SK-N-SH treated with all-trans-retinoic acid at 6 μM for 48 hours (cell line): ENCODE measurements at regions not wholly inside any gene's neighbourhood (a gene's known extent, or its start where the extent isn't known, plus 50 kb on each side); places are given as distances from the start of the nearest gene placed in this dataset.

Experiments used
- ATAC-seq: fragments of 200-7000 bp; cut with Tn5 transposase; 3 replicates; pipeline ENCODE4 v1.9.1; 2020; ENCODE audit warnings: mild to moderate bottlenecking, moderate library complexity
- ARNTL ChIP-seq: fragments of 450-650 bp; formaldehyde crosslinking; IDR thresholded peaks from 2 replicates; pipeline ENCODE4 v1.5.0; 2020; ENCODE audit warnings: low read depth, mild to moderate bottlenecking, moderate library complexity, borderline replicate concordance
- BACH2 ChIP-seq: fragments of 250-450 bp; sonication (Bioruptor Pico); IDR thresholded peaks from 2 replicates; pipeline ENCODE4 v1.9.0; 2021; ENCODE audit warnings: mild to moderate bottlenecking, borderline replicate concordance
- CSDC2 ChIP-seq: fragments of 250-450 bp; sonication (Bioruptor Pico); IDR thresholded peaks from 2 replicates; pipeline ENCODE4 v1.5.0; 2020; ENCODE audit warnings: mild to moderate bottlenecking, moderate library complexity
- ESRRG ChIP-seq: fragments of 250-450 bp; sonication (Bioruptor Pico); IDR thresholded peaks from 2 replicates; pipeline ENCODE4 v1.6.1; 2021; ENCODE audit warnings: mild to moderate bottlenecking
- ISL1 ChIP-seq: fragments of 250-450 bp; sonication (Bioruptor Pico); IDR thresholded peaks from 2 replicates; pipeline ENCODE4 v2.1.2; 2022; ENCODE audit warnings: mild to moderate bottlenecking, moderate library complexity
- OSR1 ChIP-seq: fragments of 250-450 bp; sonication (Bioruptor Pico); IDR thresholded peaks from 2 replicates; pipeline ENCODE4 v1.8.0; 2022; ENCODE audit warnings: moderate library complexity, mild to moderate bottlenecking, inconsistent platforms
- PPARA ChIP-seq: fragments of 250-450 bp; sonication (Bioruptor Pico); IDR thresholded peaks from 2 replicates; pipeline ENCODE4 v1.5.0; 2020; ENCODE audit warnings: mild to moderate bottlenecking, borderline replicate concordance
- RARB ChIP-seq: fragments of 250-450 bp; sonication (Bioruptor Pico); IDR thresholded peaks from 2 replicates; pipeline ENCODE4 v1.8.0; 2021; ENCODE audit warnings: mild to moderate bottlenecking, moderate library complexity
- SNAI2 ChIP-seq: fragments of 250-450 bp; sonication (Bioruptor Pico); IDR thresholded peaks from 2 replicates; pipeline ENCODE4 v1.5.0; 2020; ENCODE audit warnings: mild to moderate bottlenecking, moderate library complexity
- TCF4 ChIP-seq: fragments of 250-450 bp; sonication (Bioruptor Pico); IDR thresholded peaks from 2 replicates; pipeline ENCODE4 v1.8.0; 2021; ENCODE audit warnings: mild to moderate bottlenecking, moderate library complexity, borderline replicate concordance
- TOX ChIP-seq: fragments of 250-450 bp; sonication (Bioruptor Pico); IDR thresholded peaks from 2 replicates; pipeline ENCODE4 v1.8.0; 2021; ENCODE audit warnings: mild to moderate bottlenecking, moderate library complexity, borderline replicate concordance
- ZC3H10 ChIP-seq: fragments of 250-450 bp; sonication (Bioruptor Pico); IDR thresholded peaks from 2 replicates; pipeline ENCODE4 v1.5.1; 2021; ENCODE audit warnings: mild to moderate bottlenecking, moderate library complexity
- ZFP3 ChIP-seq: fragments of 250-450 bp; sonication (Bioruptor Pico); IDR thresholded peaks from 2 replicates; pipeline ENCODE4 v1.5.0; 2020; ENCODE audit warnings: mild to moderate bottlenecking, moderate library complexity
- ZFP30 ChIP-seq: fragments of 450-650 bp; formaldehyde crosslinking; IDR thresholded peaks from 2 replicates; pipeline ENCODE4 v1.5.0; 2022; ENCODE audit warnings: mild to moderate bottlenecking, moderate library complexity
- ZNF565 ChIP-seq: fragments of 450-650 bp; formaldehyde crosslinking; conservative IDR thresholded peaks from 2 replicates; pipeline ENCODE4 v1.5.0; 2020; ENCODE audit warnings: low read depth, mild to moderate bottlenecking, moderate library complexity
- ZNF70 ChIP-seq: fragments of 450-650 bp; formaldehyde crosslinking; IDR thresholded peaks from 2 replicates; pipeline ENCODE4 v1.5.0; 2020; ENCODE audit warnings: mild to moderate bottlenecking, moderate library complexity
- ZNF8 ChIP-seq: fragments of 450-650 bp; formaldehyde crosslinking; IDR thresholded peaks from 2 replicates; pipeline ENCODE4 v1.5.0; 2020; ENCODE audit warnings: mild to moderate bottlenecking, moderate library complexity
- TF ChIP-seq, protein P1 (sequence below): fragments of 250-450 bp; sonication (Bioruptor Pico); IDR thresholded peaks from 2 replicates; pipeline ENCODE4 v1.8.0; 2021; ENCODE audit warnings: low read depth, mild to moderate bottlenecking, moderate library complexity, borderline replicate concordance
- TF ChIP-seq, protein P2 (sequence below): fragments of 250-450 bp; sonication (Bioruptor Pico); IDR thresholded peaks from 2 replicates; pipeline ENCODE4 v1.5.1; 2020; ENCODE audit warnings: low read depth, mild to moderate bottlenecking, moderate library complexity
- TF ChIP-seq, protein P3 (sequence below): fragments of 250-450 bp; sonication (Bioruptor Pico); IDR thresholded peaks from 2 replicates; pipeline ENCODE4 v1.5.1; 2021; ENCODE audit warnings: mild to moderate bottlenecking, moderate library complexity
- TF ChIP-seq, protein P4 (sequence below): fragments of 250-450 bp; sonication (Bioruptor Pico); IDR thresholded peaks from 2 replicates; pipeline ENCODE4 v1.5.0; 2020; ENCODE audit warnings: mild to moderate bottlenecking, moderate library complexity
- TF ChIP-seq, protein P5 (sequence below): fragments of 250-450 bp; sonication (Bioruptor Pico); IDR thresholded peaks from 2 replicates; pipeline ENCODE4 v1.8.0; 2020; ENCODE audit warnings: mild to moderate bottlenecking, moderate library complexity, borderline replicate concordance

DNA sequence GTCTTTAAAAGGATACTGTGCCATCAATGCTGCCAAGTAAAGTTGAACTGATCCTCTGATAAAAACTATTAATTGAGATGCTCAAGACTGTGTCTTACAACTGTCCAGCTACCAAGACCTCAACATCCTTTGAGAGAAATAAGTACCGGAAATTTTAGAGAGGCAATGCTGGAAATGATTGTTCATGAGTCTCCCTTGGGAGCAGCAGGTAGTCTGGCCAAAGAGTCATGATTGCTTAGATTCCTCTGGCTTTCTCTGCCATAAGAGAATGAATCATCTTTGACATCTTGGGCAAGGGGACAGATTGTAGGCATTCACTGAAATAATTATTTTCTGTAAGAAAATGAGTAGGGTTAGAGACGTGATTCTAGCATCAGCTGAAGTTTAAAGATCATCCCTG lies 466.6 kb upstream of the DAB2 start:
- no peak for TF ChIP-seq PPARA (CRISPR knock-in tag)
- no peak for TF ChIP-seq ZFP3 (CRISPR knock-in tag)
- TF ChIP-seq RARB (CRISPR knock-in tag), result no peak
- TF ChIP-seq OSR1, result no peak
- no peak for ATAC-seq

DNA sequence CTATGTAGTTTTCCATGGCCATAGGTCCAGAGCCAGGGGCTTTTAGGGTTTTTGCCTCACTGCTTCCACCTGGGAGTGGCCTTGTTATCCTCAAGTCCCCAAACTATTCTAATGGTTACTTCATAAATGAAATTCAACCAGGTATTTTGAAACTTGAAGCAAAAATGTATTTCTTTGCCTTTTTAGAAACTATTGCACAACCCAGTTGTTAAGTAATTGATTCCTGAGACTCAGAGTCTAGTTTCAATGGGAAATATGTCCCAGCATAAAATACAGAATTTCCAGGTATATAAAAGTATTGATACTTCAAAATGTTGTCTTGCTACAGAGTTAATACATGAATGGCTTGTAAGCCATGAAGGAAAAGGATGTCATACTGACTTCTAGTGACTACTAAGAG lies 456.2 kb upstream of the DAB2 start:
- TF ChIP-seq PPARA (CRISPR knock-in tag), result no peak
- TF ChIP-seq ZFP3 (CRISPR knock-in tag), result no peak
- TF ChIP-seq ARNTL (CRISPR knock-in tag), result no peak
- TF ChIP-seq TCF4 (CRISPR knock-in tag), result no peak
- TF ChIP-seq RARB (CRISPR knock-in tag), result no peak
- TF ChIP-seq, protein P1, sequence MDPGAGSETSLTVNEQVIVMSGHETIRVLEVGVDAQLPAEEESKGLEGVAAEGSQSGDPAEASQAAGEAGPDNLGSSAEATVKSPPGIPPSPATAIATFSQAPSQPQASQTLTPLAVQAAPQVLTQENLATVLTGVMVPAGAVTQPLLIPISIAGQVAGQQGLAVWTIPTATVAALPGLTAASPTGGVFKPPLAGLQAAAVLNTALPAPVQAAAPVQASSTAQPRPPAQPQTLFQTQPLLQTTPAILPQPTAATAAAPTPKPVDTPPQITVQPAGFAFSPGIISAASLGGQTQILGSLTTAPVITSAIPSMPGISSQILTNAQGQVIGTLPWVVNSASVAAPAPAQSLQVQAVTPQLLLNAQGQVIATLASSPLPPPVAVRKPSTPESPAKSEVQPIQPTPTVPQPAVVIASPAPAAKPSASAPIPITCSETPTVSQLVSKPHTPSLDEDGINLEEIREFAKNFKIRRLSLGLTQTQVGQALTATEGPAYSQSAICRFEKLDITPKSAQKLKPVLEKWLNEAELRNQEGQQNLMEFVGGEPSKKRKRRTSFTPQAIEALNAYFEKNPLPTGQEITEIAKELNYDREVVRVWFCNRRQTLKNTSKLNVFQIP, result no peak
- no peak for TF ChIP-seq ZNF70
- TF ChIP-seq, protein P2, sequence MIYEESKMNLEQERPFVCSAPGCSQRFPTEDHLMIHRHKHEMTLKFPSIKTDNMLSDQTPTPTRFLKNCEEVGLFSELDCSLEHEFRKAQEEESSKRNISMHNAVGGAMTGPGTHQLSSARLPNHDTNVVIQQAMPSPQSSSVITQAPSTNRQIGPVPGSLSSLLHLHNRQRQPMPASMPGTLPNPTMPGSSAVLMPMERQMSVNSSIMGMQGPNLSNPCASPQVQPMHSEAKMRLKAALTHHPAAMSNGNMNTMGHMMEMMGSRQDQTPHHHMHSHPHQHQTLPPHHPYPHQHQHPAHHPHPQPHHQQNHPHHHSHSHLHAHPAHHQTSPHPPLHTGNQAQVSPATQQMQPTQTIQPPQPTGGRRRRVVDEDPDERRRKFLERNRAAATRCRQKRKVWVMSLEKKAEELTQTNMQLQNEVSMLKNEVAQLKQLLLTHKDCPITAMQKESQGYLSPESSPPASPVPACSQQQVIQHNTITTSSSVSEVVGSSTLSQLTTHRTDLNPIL (CRISPR knock-in tag), result no peak
- TF ChIP-seq CSDC2 (CRISPR knock-in tag), result no peak
- no peak for TF ChIP-seq ESRRG (CRISPR knock-in tag)
- no peak for TF ChIP-seq BACH2 (CRISPR knock-in tag)
- no peak for TF ChIP-seq ZFP30
- TF ChIP-seq ZNF8 (CRISPR knock-in tag), result no peak
- TF ChIP-seq ZC3H10 (CRISPR knock-in tag), result no peak
- no peak for TF ChIP-seq ISL1 (CRISPR knock-in tag)
- no peak for TF ChIP-seq SNAI2 (CRISPR knock-in tag)
- TF ChIP-seq, protein P3, sequence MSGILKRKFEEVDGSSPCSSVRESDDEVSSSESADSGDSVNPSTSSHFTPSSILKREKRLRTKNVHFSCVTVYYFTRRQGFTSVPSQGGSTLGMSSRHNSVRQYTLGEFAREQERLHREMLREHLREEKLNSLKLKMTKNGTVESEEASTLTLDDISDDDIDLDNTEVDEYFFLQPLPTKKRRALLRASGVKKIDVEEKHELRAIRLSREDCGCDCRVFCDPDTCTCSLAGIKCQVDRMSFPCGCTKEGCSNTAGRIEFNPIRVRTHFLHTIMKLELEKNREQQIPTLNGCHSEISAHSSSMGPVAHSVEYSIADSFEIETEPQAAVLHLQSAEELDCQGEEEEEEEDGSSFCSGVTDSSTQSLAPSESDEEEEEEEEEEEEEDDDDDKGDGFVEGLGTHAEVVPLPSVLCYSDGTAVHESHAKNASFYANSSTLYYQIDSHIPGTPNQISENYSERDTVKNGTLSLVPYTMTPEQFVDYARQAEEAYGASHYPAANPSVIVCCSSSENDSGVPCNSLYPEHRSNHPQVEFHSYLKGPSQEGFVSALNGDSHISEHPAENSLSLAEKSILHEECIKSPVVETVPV (CRISPR knock-in tag), result no peak
- no peak for ATAC-seq

DNA sequence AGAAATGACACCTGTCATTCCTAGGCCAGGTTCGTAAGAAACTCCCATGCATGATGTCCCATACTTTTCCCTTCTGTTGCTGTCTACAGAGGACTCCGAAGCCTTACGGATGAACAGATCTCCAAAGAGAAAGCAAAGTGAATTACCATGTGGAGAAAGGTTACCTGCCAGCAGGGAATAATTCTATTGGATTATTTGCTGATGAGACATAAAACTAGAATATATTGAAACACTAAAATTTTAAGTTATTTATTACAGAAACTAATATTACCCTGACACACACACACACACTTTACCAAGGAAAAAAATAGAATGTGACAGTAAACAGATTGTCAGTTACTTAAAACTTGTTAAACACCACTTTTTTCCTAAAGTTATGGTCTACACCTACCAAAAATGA lies 452.7 kb upstream of the DAB2 start:
- ATAC-seq, result no peak
- TF ChIP-seq ZFP3 (CRISPR knock-in tag) (no peak), TOX (CRISPR knock-in tag) (no peak), CSDC2 (CRISPR knock-in tag) (no peak), ISL1 (CRISPR knock-in tag) (no peak), TCF4 (CRISPR knock-in tag) (no peak), ZNF8 (CRISPR knock-in tag) (no peak), ZNF70 (no peak), RARB (CRISPR knock-in tag) (no peak), ARNTL (CRISPR knock-in tag) (no peak), ZFP30 (no peak), ZNF565 (CRISPR knock-in tag) (no peak), OSR1 (no peak)
- TF ChIP-seq, protein P1, result no peak
- TF ChIP-seq, protein P3 (CRISPR knock-in tag), result no peak
- TF ChIP-seq, protein P4, sequence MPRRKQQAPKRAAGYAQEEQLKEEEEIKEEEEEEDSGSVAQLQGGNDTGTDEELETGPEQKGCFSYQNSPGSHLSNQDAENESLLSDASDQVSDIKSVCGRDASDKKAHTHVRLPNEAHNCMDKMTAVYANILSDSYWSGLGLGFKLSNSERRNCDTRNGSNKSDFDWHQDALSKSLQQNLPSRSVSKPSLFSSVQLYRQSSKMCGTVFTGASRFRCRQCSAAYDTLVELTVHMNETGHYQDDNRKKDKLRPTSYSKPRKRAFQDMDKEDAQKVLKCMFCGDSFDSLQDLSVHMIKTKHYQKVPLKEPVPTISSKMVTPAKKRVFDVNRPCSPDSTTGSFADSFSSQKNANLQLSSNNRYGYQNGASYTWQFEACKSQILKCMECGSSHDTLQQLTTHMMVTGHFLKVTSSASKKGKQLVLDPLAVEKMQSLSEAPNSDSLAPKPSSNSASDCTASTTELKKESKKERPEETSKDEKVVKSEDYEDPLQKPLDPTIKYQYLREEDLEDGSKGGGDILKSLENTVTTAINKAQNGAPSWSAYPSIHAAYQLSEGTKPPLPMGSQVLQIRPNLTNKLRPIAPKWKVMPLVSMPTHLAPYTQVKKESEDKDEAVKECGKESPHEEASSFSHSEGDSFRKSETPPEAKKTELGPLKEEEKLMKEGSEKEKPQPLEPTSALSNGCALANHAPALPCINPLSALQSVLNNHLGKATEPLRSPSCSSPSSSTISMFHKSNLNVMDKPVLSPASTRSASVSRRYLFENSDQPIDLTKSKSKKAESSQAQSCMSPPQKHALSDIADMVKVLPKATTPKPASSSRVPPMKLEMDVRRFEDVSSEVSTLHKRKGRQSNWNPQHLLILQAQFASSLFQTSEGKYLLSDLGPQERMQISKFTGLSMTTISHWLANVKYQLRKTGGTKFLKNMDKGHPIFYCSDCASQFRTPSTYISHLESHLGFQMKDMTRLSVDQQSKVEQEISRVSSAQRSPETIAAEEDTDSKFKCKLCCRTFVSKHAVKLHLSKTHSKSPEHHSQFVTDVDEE (CRISPR knock-in tag), result no peak
- TF ChIP-seq, protein P5, sequence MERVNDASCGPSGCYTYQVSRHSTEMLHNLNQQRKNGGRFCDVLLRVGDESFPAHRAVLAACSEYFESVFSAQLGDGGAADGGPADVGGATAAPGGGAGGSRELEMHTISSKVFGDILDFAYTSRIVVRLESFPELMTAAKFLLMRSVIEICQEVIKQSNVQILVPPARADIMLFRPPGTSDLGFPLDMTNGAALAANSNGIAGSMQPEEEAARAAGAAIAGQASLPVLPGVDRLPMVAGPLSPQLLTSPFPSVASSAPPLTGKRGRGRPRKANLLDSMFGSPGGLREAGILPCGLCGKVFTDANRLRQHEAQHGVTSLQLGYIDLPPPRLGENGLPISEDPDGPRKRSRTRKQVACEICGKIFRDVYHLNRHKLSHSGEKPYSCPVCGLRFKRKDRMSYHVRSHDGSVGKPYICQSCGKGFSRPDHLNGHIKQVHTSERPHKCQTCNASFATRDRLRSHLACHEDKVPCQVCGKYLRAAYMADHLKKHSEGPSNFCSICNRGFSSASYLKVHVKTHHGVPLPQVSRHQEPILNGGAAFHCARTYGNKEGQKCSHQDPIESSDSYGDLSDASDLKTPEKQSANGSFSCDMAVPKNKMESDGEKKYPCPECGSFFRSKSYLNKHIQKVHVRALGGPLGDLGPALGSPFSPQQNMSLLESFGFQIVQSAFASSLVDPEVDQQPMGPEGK (CRISPR knock-in tag), result no peak
- TF ChIP-seq, all 23 proteins: peak for 0
